Activated CD8-positive, alpha-beta T cell treated with anti-CD3 and anti-CD28 coated beads, Interleukin-2, amount 10 ng/mL, durations not matched to agents 7 days and 5 days (primary cell): ENCODE measurements at regions not wholly inside any gene's neighbourhood (a gene's known extent, or its start where the extent isn't known, plus 50 kb on each side); places are given as distances from the start of the nearest gene placed in this dataset.

Experiments
- ATAC-seq: fragments of 150-1000 bp; cut with Tn5 transposase; one replicate; pipeline ENCODE4 v1.10.0; 2021; ENCODE audit warnings: moderate library complexity
- CTCF ChIA-PET: fragments of 350-600 bp; sonication (Branson Sonifier 250); formaldehyde crosslinking; loops from one replicate; lab custom pipeline; 2021; ENCODE audit warnings: antibody characterized with exemption; lab: Charles Lee
- POLR2A ChIA-PET: fragments of 350-600 bp; sonication (Branson Sonifier 250); formaldehyde crosslinking; loops from one replicate; lab custom pipeline; 2021; ENCODE audit warnings: antibody characterized with exemption; lab: Charles Lee
- DNase-seq: peaks from one replicate; pipeline ENCODE4 v3.0.0-alpha.2; 2020
- H3K27ac Mint-ChIP-seq: one replicate; pipeline ENCODE4 v1.8.0; 2021; ENCODE audit warnings: mild to moderate bottlenecking, mixed read lengths
- H3K27me3 Mint-ChIP-seq: one replicate; pipeline ENCODE4 v1.8.0; 2021; ENCODE audit warnings: low read depth, mixed read lengths
- H3K36me3 Mint-ChIP-seq: one replicate; pipeline ENCODE4 v1.8.0; 2021; ENCODE audit warnings: low read depth, mixed read lengths
- H3K4me1 Mint-ChIP-seq: one replicate; pipeline ENCODE4 v1.8.0; 2021; ENCODE audit warnings: low read depth, mixed read lengths
- H3K4me3 Mint-ChIP-seq: one replicate; pipeline ENCODE4 v1.8.0; 2021; ENCODE audit warnings: mild to moderate bottlenecking, mixed read lengths
- H3K9me3 Mint-ChIP-seq: one replicate; pipeline ENCODE4 v1.8.0; 2022; ENCODE audit warnings: mixed read lengths; ENCODE audit not compliant: insufficient read depth

DNA sequence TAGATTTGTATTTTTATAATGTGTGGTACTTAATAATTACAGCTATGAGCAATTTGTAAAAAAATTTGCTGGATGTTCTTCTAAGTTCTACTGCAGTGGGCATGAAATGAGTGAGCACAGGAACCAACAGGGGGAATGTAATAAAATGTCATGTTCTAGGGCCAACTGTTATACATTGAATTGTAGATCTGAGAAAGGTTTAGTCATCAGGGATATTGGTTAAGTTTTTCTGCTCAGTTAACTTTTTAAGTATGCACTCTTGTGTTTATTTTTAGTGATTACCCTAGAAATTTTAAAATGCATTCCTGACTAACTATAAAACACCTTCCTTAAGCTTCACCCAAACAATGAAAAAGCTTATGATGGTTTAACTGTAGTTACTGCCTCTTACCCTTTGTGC, 101.8 kb downstream of the CAND1 start:
- H3K36me3 Mint-ChIP-seq = no peaks in the 10 kb centered on the region
- ChIA-PET CTCF (interaction anchor here (1.1 to 1.4 kb wide), 2 partner anchors 72 to 572 kb away, joined by 3 read pairs; no protein-coding TSS in a partner anchor), POLR2A (no interaction called here)
- H3K9me3 Mint-ChIP-seq = peaks cover 7% of the 10 kb centered on the region
- no peak for ATAC-seq
- no peaks in the 10 kb centered on the region for H3K27me3 Mint-ChIP-seq
- H3K27ac Mint-ChIP-seq = no peak overlapping the region
- no peaks in the 10 kb centered on the region for H3K4me1 Mint-ChIP-seq
- no peak overlapping the region for H3K4me3 Mint-ChIP-seq
- no peak for DNase-seq

DNA sequence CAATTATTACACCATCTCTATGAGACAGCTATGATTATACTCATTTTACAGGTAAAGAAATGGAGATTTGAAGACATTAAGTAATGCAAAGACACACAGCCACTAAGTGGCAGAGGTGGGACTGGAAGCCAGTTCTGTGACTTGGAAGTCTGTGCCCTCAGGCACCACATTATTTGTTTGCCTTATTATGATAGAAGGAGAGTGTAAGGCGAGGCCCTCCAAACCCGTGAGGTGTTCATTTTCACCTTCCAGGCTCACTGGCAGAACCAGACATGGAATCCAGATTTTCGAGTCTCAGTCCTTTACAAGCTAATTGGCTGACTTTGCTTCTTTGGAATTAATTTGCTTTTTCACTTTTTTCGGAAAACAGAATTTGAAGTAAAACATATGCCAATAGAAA, 107.9 kb downstream of the CAND1 start:
- ChIA-PET CTCF (no interaction called here), POLR2A (no interaction called here)
- no peak for DNase-seq
- Mint-ChIP-seq H3K36me3 (no peaks in the 10 kb centered on the region), H3K27ac (no peak overlapping the region), H3K4me3 (no peak overlapping the region), H3K9me3 (peaks cover 7% of the 10 kb centered on the region), H3K27me3 (no peaks in the 10 kb centered on the region), H3K4me1 (peaks cover under 1% of the 10 kb centered on the region)
- ATAC-seq = no peak

DNA sequence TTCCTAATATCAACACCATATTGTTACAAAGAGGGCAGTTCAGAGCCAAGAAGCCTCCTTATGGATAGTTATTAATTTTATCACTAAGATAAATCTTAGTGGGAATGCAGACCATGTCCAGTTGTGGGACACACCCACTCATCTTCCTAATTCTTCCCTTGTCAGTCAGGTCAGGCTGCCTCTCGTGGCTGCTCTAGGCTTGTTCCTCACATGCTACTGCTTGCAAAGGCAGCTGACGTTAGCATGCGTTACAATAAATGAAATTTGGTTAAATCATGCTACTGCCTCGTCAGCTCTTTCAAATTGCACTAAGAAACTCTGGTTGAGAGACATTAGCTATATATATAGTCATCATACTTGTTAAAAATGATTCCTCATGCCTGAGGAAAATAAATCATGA, 108.4 kb downstream of the CAND1 start:
- H3K27me3 Mint-ChIP-seq = no peaks in the 10 kb centered on the region
- H3K4me3 Mint-ChIP-seq = no peak overlapping the region

DNA sequence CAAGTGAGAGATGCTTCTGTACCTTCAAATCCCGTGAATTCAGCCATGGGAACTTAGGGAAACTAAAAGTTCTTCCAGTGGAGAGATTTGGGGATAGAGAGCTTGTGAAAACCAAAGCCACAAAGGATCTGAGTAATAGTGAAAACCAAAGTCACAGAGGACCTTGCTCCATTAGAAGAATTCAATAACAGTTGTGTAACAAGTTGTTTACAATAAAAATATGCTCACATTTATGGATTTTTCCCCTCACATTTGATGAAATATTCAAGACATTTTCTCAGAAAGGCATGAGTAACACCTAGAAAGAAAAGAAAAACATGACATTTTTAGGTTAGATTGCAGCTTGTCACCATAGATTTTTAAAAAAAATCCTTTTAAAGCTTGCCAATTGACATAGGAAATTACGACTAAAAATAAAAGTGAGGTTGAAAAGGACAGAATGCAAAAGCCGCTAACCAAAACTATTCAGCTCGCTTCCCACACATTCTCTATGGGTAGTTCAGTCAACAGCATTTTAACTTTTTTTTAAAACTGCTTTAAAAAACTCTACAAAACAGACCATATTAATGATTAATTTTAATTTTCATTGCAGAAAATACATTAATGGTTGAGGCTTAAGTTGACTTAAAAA, 113.2 kb downstream of the CAND1 start:
- POLR2A ChIA-PET = no interaction called here
- DNase-seq (no peak), ATAC-seq (no peak)
- Mint-ChIP-seq H3K4me1 (peaks cover 4% of the 10 kb centered on the region), H3K27me3 (no peaks in the 10 kb centered on the region), H3K36me3 (no peaks in the 10 kb centered on the region), H3K9me3 (no peaks in the 10 kb centered on the region), H3K27ac (no peak overlapping the region), H3K4me3 (no peak overlapping the region)
- CTCF ChIA-PET = no interaction called here

More for the DNA sequence above, 108.4 kb downstream of the CAND1 start:
- ATAC-seq = no peak
- peaks cover 2% of the 10 kb centered on the region for H3K9me3 Mint-ChIP-seq
- DNase-seq = no peak
- H3K27ac Mint-ChIP-seq = no peak overlapping the region
- CTCF ChIA-PET = no interaction called here
- POLR2A ChIA-PET = no interaction called here
- peaks cover 4% of the 10 kb centered on the region for H3K4me1 Mint-ChIP-seq
- H3K36me3 Mint-ChIP-seq = no peaks in the 10 kb centered on the region

DNA sequence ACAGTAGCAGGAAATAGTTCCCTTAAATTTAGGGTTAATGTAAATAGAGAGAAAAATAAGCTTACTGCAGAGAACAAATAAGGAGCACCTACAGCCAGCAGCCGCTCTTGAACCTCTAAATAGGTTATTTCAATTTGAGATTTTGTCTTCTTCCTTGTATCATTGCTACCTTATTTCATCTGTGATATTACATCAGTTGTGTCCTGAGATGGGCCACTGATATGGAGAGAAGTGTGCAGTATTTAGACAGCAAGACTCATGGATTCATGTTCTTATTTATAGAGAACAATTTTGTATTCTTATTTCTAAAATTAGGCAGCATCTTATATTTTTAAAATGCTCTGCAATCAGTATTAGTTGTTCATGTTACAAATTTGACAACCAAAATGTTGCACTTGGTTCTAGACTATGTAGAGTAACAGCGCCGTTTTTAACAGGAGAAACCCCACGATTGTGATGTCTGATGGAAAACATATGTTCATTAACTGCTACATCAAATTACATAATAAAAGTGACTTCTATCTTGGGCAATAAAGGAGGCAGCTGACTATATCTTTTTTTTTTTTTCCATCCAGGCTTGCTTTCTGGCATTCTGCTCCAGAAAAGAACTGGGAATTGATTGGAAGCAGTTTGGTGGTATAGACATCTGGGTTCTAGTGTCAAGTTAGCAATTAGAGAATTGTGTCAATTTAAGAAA, 117.9 kb downstream of the CAND1 start:
- H3K4me1 Mint-ChIP-seq = peaks cover 4% of the 10 kb centered on the region
- CTCF ChIA-PET = interaction anchor here (1.0 kb wide), 1 partner anchor 31 kb away, joined by 3 read pairs; no protein-coding TSS in a partner anchor
- no peak for DNase-seq
- H3K36me3 Mint-ChIP-seq = no peaks in the 10 kb centered on the region
- H3K4me3 Mint-ChIP-seq = no peak overlapping the region
- POLR2A ChIA-PET = no interaction called here
- H3K27ac Mint-ChIP-seq = no peak overlapping the region
- no peaks in the 10 kb centered on the region for H3K9me3 Mint-ChIP-seq
- no peaks in the 10 kb centered on the region for H3K27me3 Mint-ChIP-seq
- ATAC-seq = no peak

DNA sequence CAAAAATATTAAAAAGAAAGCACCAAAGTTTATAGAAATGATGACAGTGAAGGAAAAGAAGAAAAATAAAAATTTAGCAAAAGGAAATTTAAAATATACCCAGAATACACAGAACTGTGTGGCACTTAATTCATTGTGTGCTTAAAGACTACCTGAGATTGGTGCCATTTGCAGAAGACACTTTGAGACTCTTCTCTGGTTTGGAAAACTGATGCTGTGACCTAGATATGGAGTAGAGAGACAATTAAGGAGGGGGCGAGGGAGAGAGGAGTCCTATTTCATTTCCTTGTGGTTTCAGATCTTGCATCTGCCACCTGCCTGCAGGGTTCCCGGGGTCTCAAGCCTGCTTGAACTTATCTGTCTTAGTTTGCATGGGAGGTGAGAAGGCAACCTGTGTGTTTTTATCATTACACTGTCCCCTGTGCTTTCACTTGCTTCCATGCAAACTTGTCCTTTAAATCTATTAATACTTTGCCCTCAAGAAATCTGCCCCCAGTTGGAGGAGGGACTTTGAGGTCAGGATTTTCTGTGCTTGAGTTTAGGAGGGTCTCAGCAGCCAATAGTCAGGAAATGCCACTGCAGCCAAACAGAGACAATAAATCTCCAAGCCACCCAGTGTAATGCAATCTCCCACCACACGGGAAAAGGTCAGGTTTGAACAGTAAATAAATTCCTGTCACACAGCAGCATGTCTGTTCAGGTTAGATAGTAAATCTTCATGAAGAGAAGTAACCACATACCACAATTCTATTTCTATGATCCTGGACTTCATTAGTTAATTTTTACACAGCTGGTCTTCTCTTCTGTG, 119.4 kb downstream of the CAND1 start:
- POLR2A ChIA-PET = no interaction called here
- no peaks in the 10 kb centered on the region for H3K4me1 Mint-ChIP-seq
- H3K4me3 Mint-ChIP-seq = no peak overlapping the region
- ATAC-seq (no peak), DNase-seq (no peak)
- no peak overlapping the region for H3K27ac Mint-ChIP-seq
- H3K36me3 Mint-ChIP-seq = no peaks in the 10 kb centered on the region
- no peaks in the 10 kb centered on the region for H3K27me3 Mint-ChIP-seq
- CTCF ChIA-PET = no interaction called here
- H3K9me3 Mint-ChIP-seq = no peaks in the 10 kb centered on the region

DNA sequence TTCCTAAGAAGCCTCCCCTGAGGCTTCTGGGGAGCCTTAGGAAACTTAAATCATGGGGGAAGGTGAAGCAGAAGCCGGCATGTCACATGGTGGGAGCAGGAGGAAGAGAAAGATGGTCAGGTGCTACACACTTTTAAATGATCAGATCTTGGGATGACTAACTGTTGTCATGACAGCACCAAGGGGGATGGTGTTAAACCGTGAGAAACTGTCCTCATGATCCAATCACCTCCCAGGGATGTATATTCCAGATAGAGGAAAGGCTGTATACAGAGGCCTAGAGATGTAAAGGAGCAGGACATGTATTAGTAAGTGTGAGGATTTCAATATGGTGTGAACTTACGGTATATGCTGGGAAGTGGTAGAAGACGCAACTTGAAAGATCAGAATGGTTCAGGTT, 121.1 kb downstream of the CAND1 start:
- no peak overlapping the region for H3K4me3 Mint-ChIP-seq
- H3K9me3 Mint-ChIP-seq = no peaks in the 10 kb centered on the region

DNA sequence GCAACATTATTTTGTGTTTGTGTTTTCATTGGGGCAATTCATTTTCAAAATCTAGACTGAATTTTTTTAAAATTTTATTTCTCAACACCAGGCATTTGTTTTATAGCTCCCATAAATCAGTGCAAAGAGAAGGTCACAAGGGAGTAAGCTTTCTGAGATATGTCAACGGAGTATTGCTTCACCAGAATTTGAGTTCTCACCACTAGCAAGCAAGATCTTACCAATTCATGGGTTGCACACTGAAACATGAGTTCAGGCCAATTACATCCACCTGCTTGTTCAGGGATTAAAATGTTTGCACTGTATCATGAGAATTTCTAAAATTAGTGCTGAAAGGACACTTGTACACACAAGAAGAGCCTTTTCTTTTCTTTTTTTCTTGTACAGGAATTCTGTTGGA, 121.9 kb downstream of the CAND1 start:
- H3K4me3 Mint-ChIP-seq = no peak overlapping the region
- ChIA-PET POLR2A (no interaction called here), CTCF (no interaction called here)

More for the DNA sequence above, 121.1 kb downstream of the CAND1 start:
- ATAC-seq (no peak), DNase-seq (no peak)
- POLR2A ChIA-PET = no interaction called here
- Mint-ChIP-seq H3K27me3 (no peaks in the 10 kb centered on the region), H3K4me1 (no peaks in the 10 kb centered on the region), H3K36me3 (no peaks in the 10 kb centered on the region), H3K27ac (no peak overlapping the region)
- CTCF ChIA-PET = no interaction called here

DNA sequence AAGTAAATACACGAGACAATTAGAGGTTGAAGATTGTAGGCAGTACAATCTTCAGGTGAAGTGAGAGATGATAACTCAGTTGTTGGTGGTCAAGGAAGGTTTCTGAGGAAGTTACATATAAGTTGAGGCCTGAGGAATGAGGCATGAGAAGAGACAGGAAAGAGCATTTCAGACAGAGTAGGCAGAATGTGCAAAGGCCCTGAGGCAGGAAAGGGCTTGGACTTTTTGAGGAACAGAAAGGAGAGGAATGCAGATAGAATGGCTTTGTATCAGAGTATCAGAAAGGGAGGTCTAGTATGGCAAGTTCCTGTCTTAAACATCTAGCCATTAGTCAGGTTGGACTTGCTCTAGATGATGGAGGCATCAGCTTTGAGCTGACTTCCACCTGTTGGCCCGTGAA, 122.5 kb downstream of the CAND1 start:
- H3K27ac Mint-ChIP-seq = no peak overlapping the region
- no peak for ATAC-seq
- H3K4me1 Mint-ChIP-seq = no peaks in the 10 kb centered on the region
- H3K27me3 Mint-ChIP-seq = no peaks in the 10 kb centered on the region
- CTCF ChIA-PET = no interaction called here
- POLR2A ChIA-PET = no interaction called here
- no peaks in the 10 kb centered on the region for H3K9me3 Mint-ChIP-seq
- no peak overlapping the region for H3K4me3 Mint-ChIP-seq
- DNase-seq = no peak
- no peaks in the 10 kb centered on the region for H3K36me3 Mint-ChIP-seq

More for the DNA sequence above, 121.9 kb downstream of the CAND1 start:
- no peak overlapping the region for H3K27ac Mint-ChIP-seq
- ATAC-seq = no peak
- DNase-seq = no peak
- H3K27me3 Mint-ChIP-seq = no peaks in the 10 kb centered on the region
- H3K9me3 Mint-ChIP-seq = no peaks in the 10 kb centered on the region
- no peaks in the 10 kb centered on the region for H3K4me1 Mint-ChIP-seq
- H3K36me3 Mint-ChIP-seq = no peaks in the 10 kb centered on the region

DNA sequence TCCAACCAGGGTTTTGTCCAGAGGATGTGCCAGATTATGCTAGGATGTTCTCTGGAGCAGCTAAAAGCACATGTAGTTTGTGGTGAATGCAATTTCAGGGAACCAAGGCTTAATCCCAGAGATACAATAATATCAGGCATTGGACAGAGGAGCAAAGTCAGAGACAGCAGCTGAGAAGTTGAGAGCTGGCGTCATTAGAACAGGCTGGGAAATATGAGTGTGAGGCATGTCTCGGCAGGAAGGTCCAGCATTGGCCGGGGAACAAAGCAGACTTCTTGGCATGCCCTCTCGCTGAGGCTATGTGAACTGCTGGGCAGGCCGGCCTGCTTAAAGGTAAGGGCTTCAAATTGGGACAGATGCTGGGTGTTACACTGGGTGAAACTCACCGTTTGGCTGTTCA, 125.4 kb downstream of the CAND1 start:
- Mint-ChIP-seq H3K36me3 (no peaks in the 10 kb centered on the region), H3K9me3 (no peaks in the 10 kb centered on the region), H3K27me3 (no peaks in the 10 kb centered on the region), H3K4me3 (no peak overlapping the region), H3K4me1 (no peaks in the 10 kb centered on the region), H3K27ac (no peak overlapping the region)
- CTCF ChIA-PET = no interaction called here
- POLR2A ChIA-PET = no interaction called here
- no peak for ATAC-seq
- DNase-seq = no peak

DNA sequence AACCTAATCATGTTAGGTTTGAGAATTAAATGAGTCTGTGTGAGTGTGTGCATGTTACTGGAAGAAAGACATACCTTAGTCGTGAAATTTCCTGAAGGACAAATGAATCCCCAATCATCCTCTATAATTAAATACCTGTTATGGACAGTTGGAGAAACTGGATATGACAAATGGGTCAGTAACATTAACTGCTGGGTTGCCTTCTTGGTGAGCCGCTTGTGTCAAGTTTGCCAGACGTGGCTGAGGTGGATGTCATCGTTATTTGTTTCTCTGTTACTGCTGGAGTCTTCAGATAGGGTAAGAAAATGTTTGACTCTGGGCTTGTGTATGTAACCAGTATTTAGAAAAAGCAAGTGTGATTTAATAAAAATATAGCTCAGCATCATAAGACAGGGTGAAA, 131.6 kb downstream of the CAND1 start:
- DNase-seq (no peak), ATAC-seq (no peak)
- H3K36me3 Mint-ChIP-seq = no peaks in the 10 kb centered on the region
- ChIA-PET POLR2A (no interaction called here), CTCF (interaction anchor here (1.0 kb wide), 1 partner anchor 542 kb away, joined by 3 read pairs; no protein-coding TSS in a partner anchor)
- no peak overlapping the region for H3K4me3 Mint-ChIP-seq
- H3K27ac Mint-ChIP-seq = no peak overlapping the region
- no peaks in the 10 kb centered on the region for H3K9me3 Mint-ChIP-seq
- H3K4me1 Mint-ChIP-seq = no peaks in the 10 kb centered on the region
- H3K27me3 Mint-ChIP-seq = no peaks in the 10 kb centered on the region

DNA sequence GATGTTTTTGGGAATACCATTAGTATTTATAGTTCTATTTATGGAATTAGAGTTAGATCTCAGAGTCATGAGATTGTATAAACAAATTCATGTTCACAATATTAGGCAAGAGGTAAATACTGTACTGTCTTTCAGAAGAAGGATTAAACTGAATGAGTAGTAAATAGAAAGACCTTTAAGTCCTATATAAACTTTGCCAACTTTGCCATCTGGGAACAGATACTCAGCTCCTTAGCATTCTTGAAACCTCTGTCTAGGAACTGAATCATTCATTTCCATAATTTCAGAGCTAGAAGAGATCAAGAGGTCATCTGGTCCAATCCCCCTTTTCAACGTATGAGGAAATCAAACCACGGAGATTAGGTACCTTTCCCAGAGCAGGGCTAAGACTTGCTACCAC, 141.1 kb downstream of the CAND1 start:
- Mint-ChIP-seq H3K9me3 (peaks cover 3% of the 10 kb centered on the region), H3K4me3 (no peak overlapping the region), H3K27me3 (peaks cover 2% of the 10 kb centered on the region), H3K4me1 (no peaks in the 10 kb centered on the region), H3K27ac (no peak overlapping the region), H3K36me3 (no peaks in the 10 kb centered on the region)
- ATAC-seq = no peak
- CTCF ChIA-PET = interaction anchor here (1.0 kb wide), 1 partner anchor 59 kb away, joined by 3 read pairs; no protein-coding TSS in a partner anchor
- DNase-seq = no peak
- POLR2A ChIA-PET = no interaction called here
